ENCODE measurements at regions not wholly inside any gene's neighbourhood (a gene's known extent, or its start where the extent isn't known, plus 50 kb on each side); places are given as distances from the start of the nearest gene placed in this dataset.
"Not testable (repeated sequence)": the region's sequence is repeated elsewhere in the genome, so short reads cannot be mapped to it uniquely, and the experiment has no call there.

DNA sequence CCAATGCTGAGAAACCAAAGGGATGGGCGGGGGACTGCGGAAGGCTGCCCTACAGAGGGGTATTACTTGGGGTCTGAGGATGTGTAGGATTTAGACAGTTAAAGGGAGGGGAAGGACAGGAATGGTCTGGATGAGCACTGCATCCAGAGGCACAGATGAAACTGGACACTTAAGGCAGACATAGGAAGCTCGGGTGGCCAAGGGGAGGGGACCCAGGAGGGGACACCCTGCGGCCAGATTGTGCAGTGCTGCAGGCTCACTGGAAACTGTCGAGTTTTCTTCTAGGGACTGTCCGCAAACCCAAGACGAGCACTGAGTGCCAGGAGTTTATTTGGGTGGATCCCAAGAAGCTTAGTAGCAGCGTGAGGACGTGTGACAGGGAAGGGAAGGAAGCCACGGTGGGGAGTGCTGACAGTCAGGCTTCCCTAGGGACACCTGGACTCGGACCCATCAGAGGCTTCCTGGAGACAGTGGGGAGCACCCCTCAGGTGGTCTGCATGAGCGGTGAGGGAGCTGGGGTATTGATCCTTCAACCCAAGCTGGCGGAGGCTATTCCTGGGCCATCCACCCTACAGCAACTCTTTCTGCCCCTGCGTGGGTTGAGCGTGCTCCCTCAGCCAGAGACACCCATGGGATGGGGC lies 278.7 kb downstream of the FOXL1 start:
- no peaks in the 10 kb centered on the region for H3K9me3 Mint-ChIP-seq (ENCODE audit: unreplicated experiment)

GRCh38 chr16:86857807-86858206 lies 279.5 kb downstream of the FOXL1 start:
- DNase-seq (ENCODE audit: low read depth) (no peak), FAIRE-seq (no peak)
- Histone ChIP-seq H3K4me1 (ENCODE audit: insufficient read depth, low read length) (peaks cover 5% of the 10 kb centered on the region), H4K20me1 (ENCODE audit: insufficient read depth, low read length) (no peaks in the 10 kb centered on the region), H3K9me3 (ENCODE audit: insufficient read depth, low read depth, low read length) (no peaks in the 10 kb centered on the region), H3K9ac (ENCODE audit: low read length) (no peak overlapping the region), H2AFZ (ENCODE audit: low read depth, low read length) (no peak overlapping the region), H3K4me2 (ENCODE audit: low read length) (no peak overlapping the region), H3K4me3 (ENCODE audit: insufficient read depth, low read depth, low read length) (no peak overlapping the region), H3K27me3 (ENCODE audit: insufficient read depth, low read length) (no peaks in the 10 kb centered on the region), H3K27ac (ENCODE audit: low read depth, low read length) (no peak overlapping the region), H3K36me3 (ENCODE audit: insufficient read depth, low read length) (no peaks in the 10 kb centered on the region), H3K79me2 (ENCODE audit: insufficient read depth, low read length) (no peaks in the 10 kb centered on the region)
- Mint-ChIP-seq H3K27ac (ENCODE audit: unreplicated experiment) (no peak overlapping the region), H3K36me3 (ENCODE audit: low read depth, unreplicated experiment) (peaks cover 2% of the 10 kb centered on the region), H3K4me1 (ENCODE audit: low read depth, unreplicated experiment) (peaks cover 2% of the 10 kb centered on the region), H3K27me3 (ENCODE audit: low read depth, unreplicated experiment) (peaks cover 12% of the 10 kb centered on the region), H3K9me3 (ENCODE audit: unreplicated experiment) (no peaks in the 10 kb centered on the region), H3K4me3 (ENCODE audit: unreplicated experiment) (no peak overlapping the region)
- no peak for TF ChIP-seq CTCF (IDR thresholded peaks at IDR 0.05; ENCODE audit: insufficient read depth, low read depth, low read length)
- no peak for TF ChIP-seq EZH2 (IDR thresholded peaks at IDR 0.05; ENCODE audit: insufficient read depth, low read length)

More for the DNA sequence above, 278.7 kb downstream of the FOXL1 start:
- no peaks in the 10 kb centered on the region for H3K36me3 ChIP-seq (ENCODE audit: insufficient read depth, low read length)
- H3K4me1 ChIP-seq (ENCODE audit: insufficient read depth, low read length): peaks cover 5% of the 10 kb centered on the region
- no peak overlapping the region for H3K4me3 ChIP-seq (ENCODE audit: insufficient read depth, low read depth, low read length)
- Mint-ChIP-seq H3K27me3 (ENCODE audit: low read depth, unreplicated experiment) (peaks cover 12% of the 10 kb centered on the region), H3K4me3 (ENCODE audit: unreplicated experiment) (no peak overlapping the region), H3K27ac (ENCODE audit: unreplicated experiment) (no peak overlapping the region), H3K36me3 (ENCODE audit: low read depth, unreplicated experiment) (peaks cover 2% of the 10 kb centered on the region), H3K4me1 (ENCODE audit: low read depth, unreplicated experiment) (peaks cover 2% of the 10 kb centered on the region)
- FAIRE-seq: no peak
- DNase-seq (ENCODE audit: low read depth): no peak
- no peak overlapping the region for H2AFZ ChIP-seq (ENCODE audit: low read depth, low read length)
- H3K27me3 ChIP-seq (ENCODE audit: insufficient read depth, low read length): no peaks in the 10 kb centered on the region
- H4K20me1 ChIP-seq (ENCODE audit: insufficient read depth, low read length): no peaks in the 10 kb centered on the region
- no peak overlapping the region for H3K27ac ChIP-seq (ENCODE audit: low read depth, low read length)
- H3K4me2 ChIP-seq (ENCODE audit: low read length): no peak overlapping the region
- peaks cover 6% of the 10 kb centered on the region for H3K9me3 ChIP-seq (ENCODE audit: insufficient read depth, low read depth, low read length)
- TF ChIP-seq EZH2 (IDR thresholded peaks at IDR 0.05; ENCODE audit: insufficient read depth, low read length): no peak
- TF ChIP-seq CTCF (IDR thresholded peaks at IDR 0.05; ENCODE audit: insufficient read depth, low read depth, low read length): no peak
- H3K9ac ChIP-seq (ENCODE audit: low read length): no peak overlapping the region
- no peaks in the 10 kb centered on the region for H3K79me2 ChIP-seq (ENCODE audit: insufficient read depth, low read length)

DNA sequence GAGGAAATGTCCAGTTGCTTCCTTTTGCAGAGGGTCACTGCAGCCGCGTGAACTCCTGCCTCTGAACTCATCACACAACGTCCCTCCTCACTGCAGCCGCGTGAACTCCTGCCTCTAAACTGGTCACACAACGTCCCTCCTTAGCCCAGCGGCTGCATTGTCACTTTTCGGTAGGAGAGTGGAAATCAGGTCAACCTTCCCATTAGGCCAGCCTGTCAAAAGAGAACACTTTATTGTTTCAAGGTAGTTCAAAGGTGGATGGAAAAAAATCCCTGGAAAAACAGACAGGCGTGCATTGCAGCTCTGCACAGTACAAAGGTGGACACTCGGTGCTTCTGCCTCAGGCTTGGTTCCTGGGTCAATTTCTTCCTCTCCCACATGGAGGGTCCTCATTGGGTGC lies 280.2 kb downstream of the FOXL1 start:
- no peak overlapping the region for H3K9ac ChIP-seq (ENCODE audit: low read length)
- H3K27ac ChIP-seq (ENCODE audit: low read depth, low read length): no peak overlapping the region
- no peak overlapping the region for H3K4me3 ChIP-seq (ENCODE audit: insufficient read depth, low read depth, low read length)
- H3K4me2 ChIP-seq (ENCODE audit: low read length): no peak overlapping the region
- Mint-ChIP-seq H3K27ac (ENCODE audit: unreplicated experiment) (no peak overlapping the region), H3K9me3 (ENCODE audit: unreplicated experiment) (no peaks in the 10 kb centered on the region), H3K36me3 (ENCODE audit: low read depth, unreplicated experiment) (peaks cover 2% of the 10 kb centered on the region), H3K4me3 (ENCODE audit: unreplicated experiment) (no peak overlapping the region), H3K27me3 (ENCODE audit: low read depth, unreplicated experiment) (peaks cover 13% of the 10 kb centered on the region), H3K4me1 (ENCODE audit: low read depth, unreplicated experiment) (peaks cover 2% of the 10 kb centered on the region)
- H4K20me1 ChIP-seq (ENCODE audit: insufficient read depth, low read length): no peaks in the 10 kb centered on the region
- H3K27me3 ChIP-seq (ENCODE audit: insufficient read depth, low read length): no peaks in the 10 kb centered on the region
- H3K9me3 ChIP-seq (ENCODE audit: insufficient read depth, low read depth, low read length): no peaks in the 10 kb centered on the region
- H3K36me3 ChIP-seq (ENCODE audit: insufficient read depth, low read length): no peaks in the 10 kb centered on the region
- no peak for FAIRE-seq
- no peak overlapping the region for H2AFZ ChIP-seq (ENCODE audit: low read depth, low read length)
- no peak for DNase-seq (ENCODE audit: low read depth)
- H3K79me2 ChIP-seq (ENCODE audit: insufficient read depth, low read length): no peaks in the 10 kb centered on the region
- no peak for TF ChIP-seq EZH2 (IDR thresholded peaks at IDR 0.05; ENCODE audit: insufficient read depth, low read length)
- peaks cover 5% of the 10 kb centered on the region for H3K4me1 ChIP-seq (ENCODE audit: insufficient read depth, low read length)

DNA sequence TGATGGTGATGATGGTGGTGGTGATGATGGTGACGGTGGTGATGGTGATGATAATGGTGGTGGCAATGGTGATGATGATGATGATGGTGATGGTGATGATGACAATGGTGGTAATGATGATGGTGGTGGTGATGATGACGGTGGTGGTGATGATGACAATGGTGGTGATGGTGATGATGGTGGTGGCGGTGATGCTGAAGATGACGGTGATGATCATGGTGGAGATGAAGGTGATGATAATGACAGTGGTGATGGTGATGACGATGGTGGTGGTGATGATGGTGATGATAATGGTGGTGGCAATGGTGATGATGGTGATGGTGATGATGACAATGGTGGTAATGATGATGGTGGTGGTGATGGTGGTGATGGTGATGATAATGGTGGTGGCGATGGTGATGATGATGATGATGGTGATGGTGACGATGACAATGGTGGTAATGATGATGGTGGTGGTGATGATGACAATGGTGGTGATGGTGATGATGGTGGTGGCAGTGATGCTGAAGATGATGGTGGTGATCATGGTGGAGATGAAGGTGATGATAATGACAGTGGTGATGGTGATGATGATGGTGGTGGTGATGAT lies 283.0 kb downstream of the FOXL1 start:
- H3K27ac ChIP-seq (ENCODE audit: low read depth, low read length); H3K79me2 ChIP-seq (ENCODE audit: insufficient read depth, low read length); H3K9ac ChIP-seq (ENCODE audit: low read length); H3K4me3 ChIP-seq (ENCODE audit: insufficient read depth, low read depth, low read length); H2AFZ ChIP-seq (ENCODE audit: low read depth, low read length); H3K4me1 ChIP-seq (ENCODE audit: insufficient read depth, low read length); H3K9me3 Mint-ChIP-seq (ENCODE audit: unreplicated experiment); H3K9me3 ChIP-seq (ENCODE audit: insufficient read depth, low read depth, low read length); H3K36me3 ChIP-seq (ENCODE audit: insufficient read depth, low read length); H3K27ac Mint-ChIP-seq (ENCODE audit: unreplicated experiment); H3K36me3 Mint-ChIP-seq (ENCODE audit: low read depth, unreplicated experiment); H4K20me1 ChIP-seq (ENCODE audit: insufficient read depth, low read length); FAIRE-seq; H3K4me3 Mint-ChIP-seq (ENCODE audit: unreplicated experiment); H3K4me2 ChIP-seq (ENCODE audit: low read length); H3K4me1 Mint-ChIP-seq (ENCODE audit: low read depth, unreplicated experiment); DNase-seq (ENCODE audit: low read depth); H3K27me3 ChIP-seq (ENCODE audit: insufficient read depth, low read length): not testable (repeated sequence)
- peaks cover 28% of the 10 kb centered on the region for H3K27me3 Mint-ChIP-seq (ENCODE audit: low read depth, unreplicated experiment)

All from astrocyte (in vitro differentiated cells and primary cell).